ENCODE measurements at regions not wholly inside any gene's neighbourhood (a gene's known extent, or its start where the extent isn't known, plus 50 kb on each side); places are given as distances from the start of the nearest gene placed in this dataset.

DNA sequence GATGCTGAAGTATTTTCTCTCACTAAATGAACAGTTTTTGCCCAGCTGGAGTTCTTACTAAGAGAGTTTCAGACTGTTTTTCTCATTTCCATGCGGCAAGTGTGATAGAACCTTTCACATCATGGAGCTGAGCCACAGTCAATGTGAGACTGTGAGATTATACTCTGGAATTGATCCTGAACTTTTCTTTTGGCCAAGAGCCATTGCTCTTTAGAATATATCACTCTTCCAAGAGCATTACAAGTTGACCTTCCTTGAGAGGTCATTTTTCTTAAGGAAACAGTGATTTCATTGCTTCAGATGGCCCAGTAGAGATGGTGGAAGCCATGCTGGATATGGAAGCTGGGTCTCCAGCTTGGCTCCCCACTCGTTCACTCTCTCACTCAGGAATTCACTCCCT, 212.9 kb upstream of the UMPS start:
- intact Hi-C loops (cut with micrococcal nuclease), result no loop called here
- Histone ChIP-seq H3K4me1 (ENCODE audit: control insufficient read depth, insufficient read depth, low read length) (no peaks in the 10 kb centered on the region), H3K27ac (ENCODE audit: low read length) (no peak overlapping the region), H3K27me3 (ENCODE audit: control insufficient read depth, insufficient read depth, low read length) (no peaks in the 10 kb centered on the region), H3K9me3 (ENCODE audit: control insufficient read depth, insufficient read depth, low read length) (no peaks in the 10 kb centered on the region), H3K36me3 (ENCODE audit: control insufficient read depth, insufficient read depth, low read length) (no peaks in the 10 kb centered on the region), H3K4me3 (ENCODE audit: low read length) (no peak overlapping the region)
- 68% methylated on average over 2 of the region's 2 CpGs for WGBS (ENCODE audit: insufficient coverage)
- H3K27me3 Mint-ChIP-seq (ENCODE audit: low read depth in 2 of 2), result peaks cover 23 to 36% of the 10 kb centered on the region in 2 donors
- no peak for ATAC-seq
- no peaks in the 10 kb centered on the region for H3K4me1 Mint-ChIP-seq
- TF ChIP-seq, protein P1, sequence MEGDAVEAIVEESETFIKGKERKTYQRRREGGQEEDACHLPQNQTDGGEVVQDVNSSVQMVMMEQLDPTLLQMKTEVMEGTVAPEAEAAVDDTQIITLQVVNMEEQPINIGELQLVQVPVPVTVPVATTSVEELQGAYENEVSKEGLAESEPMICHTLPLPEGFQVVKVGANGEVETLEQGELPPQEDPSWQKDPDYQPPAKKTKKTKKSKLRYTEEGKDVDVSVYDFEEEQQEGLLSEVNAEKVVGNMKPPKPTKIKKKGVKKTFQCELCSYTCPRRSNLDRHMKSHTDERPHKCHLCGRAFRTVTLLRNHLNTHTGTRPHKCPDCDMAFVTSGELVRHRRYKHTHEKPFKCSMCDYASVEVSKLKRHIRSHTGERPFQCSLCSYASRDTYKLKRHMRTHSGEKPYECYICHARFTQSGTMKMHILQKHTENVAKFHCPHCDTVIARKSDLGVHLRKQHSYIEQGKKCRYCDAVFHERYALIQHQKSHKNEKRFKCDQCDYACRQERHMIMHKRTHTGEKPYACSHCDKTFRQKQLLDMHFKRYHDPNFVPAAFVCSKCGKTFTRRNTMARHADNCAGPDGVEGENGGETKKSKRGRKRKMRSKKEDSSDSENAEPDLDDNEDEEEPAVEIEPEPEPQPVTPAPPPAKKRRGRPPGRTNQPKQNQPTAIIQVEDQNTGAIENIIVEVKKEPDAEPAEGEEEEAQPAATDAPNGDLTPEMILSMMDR (IDR thresholded peaks at IDR 0.05), result no peak
- no peaks in the 10 kb centered on the region for H3K36me3 Mint-ChIP-seq
- H3K27ac Mint-ChIP-seq, result no peak overlapping the region
- no peak overlapping the region for H3K4me3 Mint-ChIP-seq
- no peak for DNase-seq
- no peaks in the 10 kb centered on the region for H3K9me3 Mint-ChIP-seq

DNA sequence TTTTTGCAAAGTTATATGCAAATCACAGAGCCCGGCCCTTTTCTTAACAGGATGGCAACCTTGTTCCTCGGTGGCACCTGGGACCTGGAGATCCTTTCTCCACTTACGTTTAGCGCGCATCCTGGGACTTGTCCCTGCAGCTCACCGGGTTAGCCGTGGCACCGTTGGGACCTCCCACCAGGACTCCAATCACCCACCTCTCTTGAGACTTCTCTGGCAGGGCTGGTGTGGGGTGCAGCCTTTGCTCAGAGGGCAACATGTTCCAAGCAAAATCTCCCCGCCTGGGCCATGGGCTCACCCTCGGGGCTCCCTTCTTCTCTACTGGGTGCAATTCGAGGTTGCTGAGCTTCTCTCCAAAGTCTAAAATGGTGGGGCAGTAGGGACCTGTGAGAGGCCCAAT, 211.9 kb upstream of the UMPS start:
- Histone ChIP-seq H3K27ac (ENCODE audit: low read length) (no peak overlapping the region), H3K27me3 (ENCODE audit: control insufficient read depth, insufficient read depth, low read length) (no peaks in the 10 kb centered on the region), H3K9me3 (ENCODE audit: control insufficient read depth, insufficient read depth, low read length) (no peaks in the 10 kb centered on the region), H3K4me1 (ENCODE audit: control insufficient read depth, insufficient read depth, low read length) (no peaks in the 10 kb centered on the region), H3K4me3 (ENCODE audit: low read length) (no peak overlapping the region), H3K36me3 (ENCODE audit: control insufficient read depth, insufficient read depth, low read length) (no peaks in the 10 kb centered on the region)
- Mint-ChIP-seq H3K9me3 (no peaks in the 10 kb centered on the region), H3K4me3 (no peak overlapping the region), H3K4me1 (no peaks in the 10 kb centered on the region), H3K36me3 (no peaks in the 10 kb centered on the region), H3K27ac (no peak overlapping the region), H3K27me3 (ENCODE audit: low read depth in 2 of 2) (peaks cover 22 to 33% of the 10 kb centered on the region in 2 donors)
- DNase-seq, result no peak
- TF ChIP-seq, protein P1 (IDR thresholded peaks at IDR 0.05), result no peak
- WGBS (ENCODE audit: insufficient coverage), result 89% methylated on average over 11 of the region's 11 CpGs
- ATAC-seq, result no peak
- intact Hi-C loops (cut with micrococcal nuclease), result no loop called here

DNA sequence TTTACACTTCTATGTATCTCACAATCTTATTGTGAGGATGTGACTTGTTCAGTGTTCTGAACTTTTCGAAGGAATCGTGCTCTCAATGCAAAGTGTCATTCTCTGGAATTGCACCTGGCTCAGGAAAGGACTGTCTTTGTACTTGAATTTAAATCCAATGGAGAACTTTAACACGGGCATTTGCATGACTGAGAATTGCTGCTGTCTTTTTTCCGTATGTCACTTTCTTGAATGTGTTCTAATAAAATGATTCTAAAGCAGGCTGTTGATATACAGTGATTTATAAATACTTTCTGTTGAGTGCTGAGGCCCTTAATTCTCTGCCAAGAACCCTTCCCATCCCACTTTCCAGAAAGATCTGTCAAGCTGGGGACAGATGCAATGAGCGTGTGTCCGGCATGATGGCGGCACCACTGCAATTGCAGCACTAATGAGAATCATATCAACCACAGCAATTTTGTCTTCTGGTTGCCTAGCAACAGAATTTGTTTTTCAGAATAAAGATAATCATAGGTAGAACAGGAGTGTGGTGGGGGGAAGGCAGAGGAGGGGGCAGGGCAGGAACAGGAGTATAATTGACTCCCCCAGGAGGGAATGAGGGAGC, 210.6 kb upstream of the UMPS start:
- Mint-ChIP-seq H3K27me3 (ENCODE audit: low read depth in 2 of 2) (peaks cover 26 to 44% of the 10 kb centered on the region in 2 donors), H3K4me1 (no peaks in the 10 kb centered on the region), H3K27ac (no peak overlapping the region), H3K4me3 (no peak overlapping the region), H3K9me3 (no peaks in the 10 kb centered on the region), H3K36me3 (no peaks in the 10 kb centered on the region)
- intact Hi-C loops (cut with micrococcal nuclease), result no loop called here
- no peak for ATAC-seq
- H3K27me3 ChIP-seq (ENCODE audit: control insufficient read depth, insufficient read depth, low read length), result no peaks in the 10 kb centered on the region
- DNase-seq, result no peak
- TF ChIP-seq, protein P1 (IDR thresholded peaks at IDR 0.05), result no peak
- no peaks in the 10 kb centered on the region for H3K9me3 ChIP-seq (ENCODE audit: control insufficient read depth, insufficient read depth, low read length)
- no peak overlapping the region for H3K27ac ChIP-seq (ENCODE audit: low read length)
- WGBS (ENCODE audit: insufficient coverage), result 90% methylated on average over 7 of the region's 7 CpGs
- H3K36me3 ChIP-seq (ENCODE audit: control insufficient read depth, insufficient read depth, low read length), result no peaks in the 10 kb centered on the region
- no peaks in the 10 kb centered on the region for H3K4me1 ChIP-seq (ENCODE audit: control insufficient read depth, insufficient read depth, low read length)
- H3K4me3 ChIP-seq (ENCODE audit: low read length), result no peak overlapping the region

DNA sequence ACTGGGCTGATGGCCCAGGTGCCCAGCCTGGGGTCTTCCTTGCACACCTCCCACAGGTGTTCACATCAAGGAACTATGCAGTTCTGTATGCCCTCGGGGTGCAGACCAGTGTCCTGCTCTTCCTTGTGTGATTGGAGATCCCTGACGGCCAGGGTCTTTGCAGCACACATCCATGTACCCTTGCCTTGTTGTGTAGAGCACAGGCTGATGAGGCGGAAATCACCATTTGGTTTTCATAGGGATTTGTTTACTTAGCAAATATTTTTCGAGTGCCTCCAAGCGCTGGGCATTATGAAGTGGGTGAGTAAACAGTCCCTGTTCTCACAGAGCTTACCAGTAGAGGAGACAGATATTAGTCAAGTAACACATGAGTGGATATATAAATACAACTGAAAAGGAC, 209.3 kb upstream of the UMPS start:
- no peak for DNase-seq
- H3K27me3 Mint-ChIP-seq (ENCODE audit: low read depth in 2 of 2), result peaks cover 31 to 44% of the 10 kb centered on the region in 2 donors
- Histone ChIP-seq H3K4me1 (ENCODE audit: control insufficient read depth, insufficient read depth, low read length) (no peaks in the 10 kb centered on the region), H3K27me3 (ENCODE audit: control insufficient read depth, insufficient read depth, low read length) (no peaks in the 10 kb centered on the region), H3K27ac (ENCODE audit: low read length) (no peak overlapping the region), H3K36me3 (ENCODE audit: control insufficient read depth, insufficient read depth, low read length) (no peaks in the 10 kb centered on the region), H3K9me3 (ENCODE audit: control insufficient read depth, insufficient read depth, low read length) (no peaks in the 10 kb centered on the region), H3K4me3 (ENCODE audit: low read length) (no peak overlapping the region)
- intact Hi-C loops (cut with micrococcal nuclease), result no loop called here
- no peaks in the 10 kb centered on the region for H3K4me1 Mint-ChIP-seq
- no peak for ATAC-seq
- H3K9me3 Mint-ChIP-seq, result no peaks in the 10 kb centered on the region
- H3K36me3 Mint-ChIP-seq, result no peaks in the 10 kb centered on the region
- TF ChIP-seq, protein P1 (IDR thresholded peaks at IDR 0.05), result no peak
- WGBS (ENCODE audit: insufficient coverage), result 84% methylated on average over 5 of the region's 5 CpGs
- no peak overlapping the region for H3K4me3 Mint-ChIP-seq
- H3K27ac Mint-ChIP-seq, result no peak overlapping the region

All from natural killer cell (primary cell).